OCI-LY7 (cell line): ENCODE measurements at regions not wholly inside any gene's neighbourhood (a gene's known extent, or its start where the extent isn't known, plus 50 kb on each side); places are given as distances from the start of the nearest gene placed in this dataset.
"Not testable (repeated sequence)": the region's sequence is repeated elsewhere in the genome, so short reads cannot be mapped to it uniquely, and the experiment has no call there.

ENCODE experiments used
- EZH2phosphoT487 ChIP-seq: fragments of 200-600 bp; sonication (generic); IDR thresholded peaks from 2 replicates; pipeline ENCODE4 v1.6.1; 2018; ENCODE audit warnings: low read depth, borderline replicate concordance, mild to moderate bottlenecking, mixed run types, antibody characterized with exemption, low read length, moderate library complexity, mixed read lengths
- TF ChIP-seq, protein P1 (sequence below): fragments of 200-600 bp; sonication (generic); conservative IDR thresholded peaks from 2 replicates; pipeline ENCODE4 v1.5.1; 2014; ENCODE audit warnings: mild to moderate bottlenecking, antibody characterized with exemption, low read length, moderate library complexity, mixed read lengths

DNA sequence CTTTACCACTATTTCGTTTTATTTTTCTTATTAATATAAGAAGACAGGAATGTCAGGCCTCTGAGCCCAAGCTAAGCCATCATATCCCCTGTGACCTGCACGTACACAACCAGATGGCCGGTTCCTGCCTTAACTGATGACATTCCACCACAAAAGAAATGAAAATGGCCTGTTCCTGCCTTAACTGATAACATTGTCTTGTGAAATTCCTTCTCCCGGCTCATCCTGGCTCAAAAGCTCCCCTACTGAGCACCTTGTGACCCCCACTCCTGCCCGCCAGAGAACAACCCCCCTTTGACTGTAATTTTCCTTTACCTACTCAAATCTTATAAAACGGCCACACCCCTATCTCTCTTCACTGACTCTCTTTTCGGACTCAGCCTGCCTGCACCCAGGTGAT is 101.8 kb upstream of the UST start:
- TF ChIP-seq, protein P1, sequence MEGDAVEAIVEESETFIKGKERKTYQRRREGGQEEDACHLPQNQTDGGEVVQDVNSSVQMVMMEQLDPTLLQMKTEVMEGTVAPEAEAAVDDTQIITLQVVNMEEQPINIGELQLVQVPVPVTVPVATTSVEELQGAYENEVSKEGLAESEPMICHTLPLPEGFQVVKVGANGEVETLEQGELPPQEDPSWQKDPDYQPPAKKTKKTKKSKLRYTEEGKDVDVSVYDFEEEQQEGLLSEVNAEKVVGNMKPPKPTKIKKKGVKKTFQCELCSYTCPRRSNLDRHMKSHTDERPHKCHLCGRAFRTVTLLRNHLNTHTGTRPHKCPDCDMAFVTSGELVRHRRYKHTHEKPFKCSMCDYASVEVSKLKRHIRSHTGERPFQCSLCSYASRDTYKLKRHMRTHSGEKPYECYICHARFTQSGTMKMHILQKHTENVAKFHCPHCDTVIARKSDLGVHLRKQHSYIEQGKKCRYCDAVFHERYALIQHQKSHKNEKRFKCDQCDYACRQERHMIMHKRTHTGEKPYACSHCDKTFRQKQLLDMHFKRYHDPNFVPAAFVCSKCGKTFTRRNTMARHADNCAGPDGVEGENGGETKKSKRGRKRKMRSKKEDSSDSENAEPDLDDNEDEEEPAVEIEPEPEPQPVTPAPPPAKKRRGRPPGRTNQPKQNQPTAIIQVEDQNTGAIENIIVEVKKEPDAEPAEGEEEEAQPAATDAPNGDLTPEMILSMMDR, result not testable (repeated sequence)
- not testable (repeated sequence) for TF ChIP-seq EZH2phosphoT487
